ENCODE measurements at regions not wholly inside any gene's neighbourhood (a gene's known extent, or its start where the extent isn't known, plus 50 kb on each side); places are given as distances from the start of the nearest gene placed in this dataset.

GRCh38 chr4:63155561-63155960 lies 1253.7 kb downstream of the TECRL start:
- Histone ChIP-seq H3K27me3 (replicated peaks in 1 of 2; ENCODE audit: control insufficient read depth in 2 of 2, extremely low read depth in 1 of 2, insufficient read depth in 2 of 2, low read length in 1 of 2) (no peaks in the 10 kb centered on the region), H3K4me1 (ENCODE audit: control insufficient read depth in 1 of 2, extremely low read depth in 1 of 2, insufficient read depth in 2 of 2, low read length in 2 of 2) (no peaks in the 10 kb centered on the region), H3K9me3 (peaks cover 6% of the 10 kb centered on the region), H3K4me3 (ENCODE audit: control insufficient read depth in 1 of 2, extremely low read depth in 1 of 2, low read length in 1 of 2) (no peak overlapping the region), H3K27ac (ENCODE audit: low read length) (no peak overlapping the region), H3K36me3 (ENCODE audit: control insufficient read depth in 2 of 2, extremely low read depth in 1 of 2, insufficient read depth in 1 of 2, low read length in 1 of 2) (no peaks in the 10 kb centered on the region)
- ChIA-PET CTCF (no interaction called here), POLR2A (no interaction called here)
- DNase-seq (no peak), ATAC-seq (replicated peaks in 1 of 4) (no peak)
- Mint-ChIP-seq H3K9me3 (peaks cover 5 to 29% (median 24%) of the 10 kb centered on the region in 3 donors), H3K36me3 (no peaks in the 10 kb centered on the region), H3K27me3 (no peaks in the 10 kb centered on the region), H3K27ac (no peak overlapping the region), H3K4me3 (no peak overlapping the region), H3K4me1 (no peaks in the 10 kb centered on the region)
- WGBS (ENCODE audit: insufficient coverage), result no CpG with 5 or more reads among the region's 1 CpG

- no peaks in the 10 kb centered on the region for H3K4me1 Mint-ChIP-seq
- no peak overlapping the region for H3K27ac Mint-ChIP-seq
- no peak overlapping the region for H3K4me3 Mint-ChIP-seq
- Histone ChIP-seq H3K4me1 (ENCODE audit: control insufficient read depth in 1 of 2, extremely low read depth in 1 of 2, insufficient read depth in 2 of 2, low read length in 2 of 2) (no peaks in the 10 kb centered on the region), H3K4me3 (ENCODE audit: control insufficient read depth in 1 of 2, extremely low read depth in 1 of 2, low read length in 1 of 2) (no peak overlapping the region), H3K36me3 (ENCODE audit: control insufficient read depth in 2 of 2, extremely low read depth in 1 of 2, insufficient read depth in 1 of 2, low read length in 1 of 2) (no peaks in the 10 kb centered on the region), H3K27ac (ENCODE audit: low read length) (no peak overlapping the region), H3K27me3 (replicated peaks in 1 of 2; ENCODE audit: control insufficient read depth in 2 of 2, extremely low read depth in 1 of 2, insufficient read depth in 2 of 2, low read length in 1 of 2) (no peaks in the 10 kb centered on the region), H3K9me3 (no peaks in the 10 kb centered on the region)
- H3K9me3 Mint-ChIP-seq, result peaks cover 8 to 18% (median 13%) of the 10 kb centered on the region in 3 donors
- CTCF ChIA-PET, result no interaction called here
- ATAC-seq (replicated peaks in 1 of 4) (no peak), DNase-seq (no peak)
- no peaks in the 10 kb centered on the region for H3K36me3 Mint-ChIP-seq
- WGBS (ENCODE audit: insufficient coverage), result 91% methylated on average over 3 of the region's 5 CpGs
- POLR2A ChIA-PET, result no interaction called here
- no peaks in the 10 kb centered on the region for H3K27me3 Mint-ChIP-seq
Observed at GRCh38 chr4:63123441-63123840, 1285.8 kb downstream of the TECRL start.

- no peaks in the 10 kb centered on the region for H3K4me1 ChIP-seq (ENCODE audit: control insufficient read depth in 1 of 2, extremely low read depth in 1 of 2, insufficient read depth in 2 of 2, low read length in 2 of 2)
- Mint-ChIP-seq H3K4me1 (no peaks in the 10 kb centered on the region), H3K27me3 (no peaks in the 10 kb centered on the region), H3K9me3 (peaks cover 8 to 18% (median 13%) of the 10 kb centered on the region in 3 donors), H3K4me3 (no peak overlapping the region), H3K27ac (no peak overlapping the region), H3K36me3 (no peaks in the 10 kb centered on the region)
- H3K9me3 ChIP-seq, result no peaks in the 10 kb centered on the region
- no peak for DNase-seq
- no CpG with 5 or more reads among the region's 2 CpGs for WGBS (ENCODE audit: insufficient coverage)
- no peaks in the 10 kb centered on the region for H3K27me3 ChIP-seq (replicated peaks in 1 of 2; ENCODE audit: control insufficient read depth in 2 of 2, extremely low read depth in 1 of 2, insufficient read depth in 2 of 2, low read length in 1 of 2)
- no peak for ATAC-seq (replicated peaks in 1 of 4)
- no peak overlapping the region for H3K27ac ChIP-seq (ENCODE audit: low read length)
- no peaks in the 10 kb centered on the region for H3K36me3 ChIP-seq (ENCODE audit: control insufficient read depth in 2 of 2, extremely low read depth in 1 of 2, insufficient read depth in 1 of 2, low read length in 1 of 2)
- H3K4me3 ChIP-seq (ENCODE audit: control insufficient read depth in 1 of 2, extremely low read depth in 1 of 2, low read length in 1 of 2), result no peak overlapping the region
- ChIA-PET POLR2A (no interaction called here), CTCF (interaction anchor here in 1 of 2 donors (0.7 kb wide), 1 partner anchor 710 kb away, joined by 4 read pairs; no protein-coding TSS in a partner anchor)
Observed at GRCh38 chr4:63122955-63123354, 1286.3 kb downstream of the TECRL start.

- ATAC-seq (replicated peaks in 1 of 4) (no peak), DNase-seq (no peak)
- H3K36me3 Mint-ChIP-seq, result no peaks in the 10 kb centered on the region
- no peaks in the 10 kb centered on the region for H3K4me1 Mint-ChIP-seq
- H3K4me3 Mint-ChIP-seq, result no peak overlapping the region
- no peak overlapping the region for H3K27ac Mint-ChIP-seq
- H3K27ac ChIP-seq (ENCODE audit: low read length), result no peak overlapping the region
- CTCF ChIA-PET, result no interaction called here
- H3K36me3 ChIP-seq (ENCODE audit: control insufficient read depth in 2 of 2, extremely low read depth in 1 of 2, insufficient read depth in 1 of 2, low read length in 1 of 2), result no peaks in the 10 kb centered on the region
- POLR2A ChIA-PET, result no interaction called here
- H3K27me3 ChIP-seq (replicated peaks in 1 of 2; ENCODE audit: control insufficient read depth in 2 of 2, extremely low read depth in 1 of 2, insufficient read depth in 2 of 2, low read length in 1 of 2), result no peaks in the 10 kb centered on the region
- H3K4me1 ChIP-seq (ENCODE audit: control insufficient read depth in 1 of 2, extremely low read depth in 1 of 2, insufficient read depth in 2 of 2, low read length in 2 of 2), result no peaks in the 10 kb centered on the region
- peaks cover 13 to 27% (median 27%) of the 10 kb centered on the region in 3 donors for H3K9me3 Mint-ChIP-seq
- H3K27me3 Mint-ChIP-seq, result no peaks in the 10 kb centered on the region
- no CpG with 5 or more reads among the region's 3 CpGs for WGBS (ENCODE audit: insufficient coverage)
- no peak overlapping the region for H3K4me3 ChIP-seq (ENCODE audit: control insufficient read depth in 1 of 2, extremely low read depth in 1 of 2, low read length in 1 of 2)
- no peaks in the 10 kb centered on the region for H3K9me3 ChIP-seq
Observed at GRCh38 chr4:63106600-63106999, 1302.7 kb downstream of the TECRL start.

GRCh38 chr4:63105839-63106238 lies 1303.4 kb downstream of the TECRL start:
- ATAC-seq (replicated peaks in 1 of 4) (no peak), DNase-seq (no peak)
- ChIA-PET CTCF (no interaction called here), POLR2A (no interaction called here)
- Mint-ChIP-seq H3K36me3 (no peaks in the 10 kb centered on the region), H3K4me3 (no peak overlapping the region), H3K9me3 (peaks cover 13 to 27% (median 25%) of the 10 kb centered on the region in 3 donors), H3K27me3 (no peaks in the 10 kb centered on the region), H3K27ac (no peak overlapping the region), H3K4me1 (no peaks in the 10 kb centered on the region)
- Histone ChIP-seq H3K27ac (ENCODE audit: low read length) (no peak overlapping the region), H3K4me1 (ENCODE audit: control insufficient read depth in 1 of 2, extremely low read depth in 1 of 2, insufficient read depth in 2 of 2, low read length in 2 of 2) (no peaks in the 10 kb centered on the region), H3K36me3 (ENCODE audit: control insufficient read depth in 2 of 2, extremely low read depth in 1 of 2, insufficient read depth in 1 of 2, low read length in 1 of 2) (no peaks in the 10 kb centered on the region), H3K9me3 (no peaks in the 10 kb centered on the region), H3K4me3 (ENCODE audit: control insufficient read depth in 1 of 2, extremely low read depth in 1 of 2, low read length in 1 of 2) (no peak overlapping the region), H3K27me3 (replicated peaks in 1 of 2; ENCODE audit: control insufficient read depth in 2 of 2, extremely low read depth in 1 of 2, insufficient read depth in 2 of 2, low read length in 1 of 2) (no peaks in the 10 kb centered on the region)

GRCh38 chr4:63090641-63091040 lies 1318.6 kb downstream of the TECRL start:
- Histone ChIP-seq H3K27ac (ENCODE audit: low read length) (no peak overlapping the region), H3K27me3 (replicated peaks in 1 of 2; ENCODE audit: control insufficient read depth in 2 of 2, extremely low read depth in 1 of 2, insufficient read depth in 2 of 2, low read length in 1 of 2) (no peaks in the 10 kb centered on the region), H3K9me3 (peaks cover 2% of the 10 kb centered on the region), H3K4me1 (ENCODE audit: control insufficient read depth in 1 of 2, extremely low read depth in 1 of 2, insufficient read depth in 2 of 2, low read length in 2 of 2) (no peaks in the 10 kb centered on the region), H3K4me3 (ENCODE audit: control insufficient read depth in 1 of 2, extremely low read depth in 1 of 2, low read length in 1 of 2) (no peak overlapping the region), H3K36me3 (ENCODE audit: control insufficient read depth in 2 of 2, extremely low read depth in 1 of 2, insufficient read depth in 1 of 2, low read length in 1 of 2) (no peaks in the 10 kb centered on the region)
- no peak for ATAC-seq (replicated peaks in 1 of 4)
- CTCF ChIA-PET, result no interaction called here
- POLR2A ChIA-PET, result no interaction called here
- no peaks in the 10 kb centered on the region for H3K27me3 Mint-ChIP-seq
- WGBS (ENCODE audit: insufficient coverage), result no CpG with 5 or more reads among the region's 1 CpG
- peaks cover 3 to 10% (median 9%) of the 10 kb centered on the region in 3 donors for H3K9me3 Mint-ChIP-seq
- no peaks in the 10 kb centered on the region for H3K4me1 Mint-ChIP-seq
- H3K27ac Mint-ChIP-seq, result no peak overlapping the region
- no peak for DNase-seq
- H3K36me3 Mint-ChIP-seq, result no peaks in the 10 kb centered on the region
- no peak overlapping the region for H3K4me3 Mint-ChIP-seq

GRCh38 chr4:63085091-63085490 lies 1324.2 kb downstream of the TECRL start:
- DNase-seq, result no peak
- Mint-ChIP-seq H3K27ac (no peak overlapping the region), H3K4me1 (no peaks in the 10 kb centered on the region), H3K9me3 (peaks cover 8 to 16% (median 14%) of the 10 kb centered on the region in 3 donors), H3K4me3 (no peak overlapping the region), H3K36me3 (no peaks in the 10 kb centered on the region), H3K27me3 (no peaks in the 10 kb centered on the region)
- Histone ChIP-seq H3K27me3 (replicated peaks in 1 of 2; ENCODE audit: control insufficient read depth in 2 of 2, extremely low read depth in 1 of 2, insufficient read depth in 2 of 2, low read length in 1 of 2) (no peaks in the 10 kb centered on the region), H3K4me1 (ENCODE audit: control insufficient read depth in 1 of 2, extremely low read depth in 1 of 2, insufficient read depth in 2 of 2, low read length in 2 of 2) (no peaks in the 10 kb centered on the region), H3K36me3 (ENCODE audit: control insufficient read depth in 2 of 2, extremely low read depth in 1 of 2, insufficient read depth in 1 of 2, low read length in 1 of 2) (no peaks in the 10 kb centered on the region), H3K9me3 (no peaks in the 10 kb centered on the region), H3K4me3 (ENCODE audit: control insufficient read depth in 1 of 2, extremely low read depth in 1 of 2, low read length in 1 of 2) (no peak overlapping the region), H3K27ac (ENCODE audit: low read length) (no peak overlapping the region)
- ATAC-seq (replicated peaks in 1 of 4), result no peak
- WGBS (ENCODE audit: insufficient coverage), result no CpG with 5 or more reads among the region's 1 CpG
- CTCF ChIA-PET, result interaction anchor here in 1 of 2 donors (0.6 kb wide), 1 partner anchor 438 kb away, joined by 8 read pairs; no protein-coding TSS in a partner anchor
- POLR2A ChIA-PET, result no interaction called here
